T-cell (primary cell): ENCODE measurements at regions not wholly inside any gene's neighbourhood (a gene's known extent, or its start where the extent isn't known, plus 50 kb on each side); places are given as distances from the start of the nearest gene placed in this dataset.
"Not testable (repeated sequence)": the region's sequence is repeated elsewhere in the genome, so short reads cannot be mapped to it uniquely, and the experiment has no call there.

Experiments
- ATAC-seq, 4 experiments: fragments of 200-7000 bp in 3 of 4; fragments of 150-1000 bp in 1 of 4; cut with Tn5 transposase; replicated peaks in 1 of 4; 1 replicate in 3 of 4; 2 replicates in 1 of 4; pipeline ENCODE4 v1.10.0; 2021; ENCODE audit warnings: moderate library complexity in 3 of 4, mild to moderate bottlenecking in 2 of 4, moderate number of reproducible peaks in 1 of 4
- CTCF ChIA-PET, 2 donors: fragments of 300-600 bp; sonication (Branson Sonifier 250); formaldehyde crosslinking; loops; one replicate each; lab custom pipeline; 2022; ENCODE audit warnings: antibody characterized with exemption in 2 of 2; lab: Charles Lee
- POLR2A ChIA-PET, 2 donors: fragments of 300-600 bp; sonication (Branson Sonifier 250); formaldehyde crosslinking; loops; one replicate each; lab custom pipeline; 2022; ENCODE audit warnings: antibody characterized with exemption in 2 of 2; lab: Charles Lee
- DNase-seq, 35 experiments: peaks; one replicate each; pipeline versions ENCODE4 v3.0.0 to v3.0.0-alpha.2; 2013 to 2023
- H3K27ac ChIP-seq: one replicate; pipeline ENCODE4 v1.5.1; 2013; ENCODE audit warnings: low read length
- H3K27me3 ChIP-seq, 2 experiments: replicated peaks in 1 of 2; 1 replicate in 1 of 2; 2 replicates in 1 of 2; pipeline versions ENCODE4 v1.6.1 to v1.7.0; 2013; ENCODE audit warnings: low read length in 1 of 2, mixed read lengths in 1 of 2; ENCODE audit not compliant: control insufficient read depth in 2 of 2, insufficient read depth in 2 of 2; ENCODE audit errors: extremely low read depth in 1 of 2
- H3K36me3 ChIP-seq, 2 donors: 1 replicate in 1 of 2; 2 replicates in 1 of 2; pipeline versions ENCODE4 v1.6.1 to v1.7.0; 2013; ENCODE audit warnings: low read length in 1 of 2; ENCODE audit not compliant: control insufficient read depth in 2 of 2, insufficient read depth in 1 of 2; ENCODE audit errors: extremely low read depth in 1 of 2
- H3K4me1 ChIP-seq, 2 experiments: 1 replicate in 1 of 2; 2 replicates in 1 of 2; pipeline versions ENCODE4 v1.6.1 to v1.7.0; 2013; ENCODE audit warnings: low read length in 2 of 2, mixed read lengths in 1 of 2; ENCODE audit not compliant: insufficient read depth in 2 of 2, control insufficient read depth in 1 of 2; ENCODE audit errors: extremely low read depth in 1 of 2
- H3K4me3 ChIP-seq, 2 donors: 1 replicate in 1 of 2; 2 replicates in 1 of 2; pipeline versions ENCODE4 v1.5.1 to v1.7.0; 2013; ENCODE audit warnings: mild to moderate bottlenecking in 2 of 2, low read length in 1 of 2, moderate library complexity in 1 of 2; ENCODE audit not compliant: control insufficient read depth in 1 of 2; ENCODE audit errors: extremely low read depth in 1 of 2
- H3K9me3 ChIP-seq: 2 replicates; pipeline ENCODE4 v1.7.0; 2013
- H3K27ac Mint-ChIP-seq, 2 donors: one replicate each; pipeline ENCODE4 v1.8.0; 2020 to 2021; ENCODE audit warnings: mild to moderate bottlenecking in 2 of 2, mixed read lengths in 2 of 2
- H3K27me3 Mint-ChIP-seq, 2 donors: one replicate each; pipeline ENCODE4 v1.8.0; 2021 to 2022; ENCODE audit warnings: mixed read lengths in 2 of 2
- H3K36me3 Mint-ChIP-seq: one replicate; pipeline ENCODE4 v1.8.0; 2021; ENCODE audit warnings: mixed read lengths
- H3K4me1 Mint-ChIP-seq, 3 donors: one replicate each; pipeline ENCODE4 v1.8.0; 2020 to 2022; ENCODE audit warnings: mixed read lengths in 3 of 3, mild to moderate bottlenecking in 1 of 3
- H3K4me3 Mint-ChIP-seq, 3 donors: one replicate each; pipeline ENCODE4 v1.8.0; 2020 to 2022; ENCODE audit warnings: mild to moderate bottlenecking in 3 of 3, mixed read lengths in 3 of 3, moderate library complexity in 3 of 3
- H3K9me3 Mint-ChIP-seq, 3 donors: one replicate each; pipeline ENCODE4 v1.8.0; 2020 to 2022; ENCODE audit warnings: mixed read lengths in 3 of 3
- whole genome bisulfite sequencing: methylation state at CpG from one replicate; pipeline ENCODE4 v1.1.5; 2013; ENCODE audit warnings: missing lambda C conversion rate; ENCODE audit not compliant: insufficient coverage; 5-methylcytosine and 5-hydroxymethylcytosine counted together

- CTCF ChIA-PET, H3K27me3 Mint-ChIP-seq, H3K36me3 Mint-ChIP-seq, H3K36me3 ChIP-seq, H3K9me3 ChIP-seq, H3K27ac Mint-ChIP-seq, POLR2A ChIA-PET, H3K9me3 Mint-ChIP-seq, H3K27ac ChIP-seq, H3K27me3 ChIP-seq: not testable (repeated sequence)
- DNase-seq = peak in 21 of 35 experiments; percentile 8 to 68 (median 32)
- Mint-ChIP-seq H3K4me3 (peak overlapping the region in 2 of 3 donors; percentile 61 to 63), H3K4me1 (peaks cover 25 to 35% (median 29%) of the 10 kb centered on the region in 3 donors)
- 28% methylated on average over 19 of the region's 42 CpGs for WGBS
- peak overlapping the region in 1 of 2 donors; percentile 34 for H3K4me3 ChIP-seq
- peaks cover 8 to 12% of the 10 kb centered on the region in 2 experiments for H3K4me1 ChIP-seq
- peak in 3 of 4 experiments; percentile 56 to 85 (median 61) for ATAC-seq
Observed at GRCh38 chr14:106398931-106399331, 872.5 kb downstream of the TMEM121 start.

GRCh38 chr14:106401316-106401715 lies 874.9 kb downstream of the TMEM121 start:
- H3K4me3 Mint-ChIP-seq, CTCF ChIA-PET, POLR2A ChIA-PET, H3K9me3 Mint-ChIP-seq, H3K27me3 Mint-ChIP-seq, H3K36me3 ChIP-seq, H3K27ac Mint-ChIP-seq, H3K27ac ChIP-seq, H3K4me3 ChIP-seq, H3K4me1 ChIP-seq, H3K36me3 Mint-ChIP-seq, ATAC-seq, DNase-seq, H3K27me3 ChIP-seq, H3K9me3 ChIP-seq: not testable (repeated sequence)
- 98% methylated on average over 7 of the region's 46 CpGs for WGBS
- peaks cover 11 to 19% (median 12%) of the 10 kb centered on the region in 3 donors for H3K4me1 Mint-ChIP-seq

- H3K4me1 Mint-ChIP-seq, H3K27me3 Mint-ChIP-seq, H3K9me3 ChIP-seq, H3K36me3 ChIP-seq, H3K27ac Mint-ChIP-seq, H3K4me1 ChIP-seq, H3K27me3 ChIP-seq, H3K4me3 Mint-ChIP-seq, H3K9me3 Mint-ChIP-seq, H3K4me3 ChIP-seq, H3K36me3 Mint-ChIP-seq, H3K27ac ChIP-seq: not testable (repeated sequence)
- 10% methylated on average over 7 of the region's 9 CpGs for WGBS
- ChIA-PET POLR2A (interaction anchor here in 1 of 2 donors (0.6 kb wide), 1 partner anchor 27 kb away, joined by 3 read pairs; no protein-coding TSS in a partner anchor), CTCF (interaction anchor here (1.0 to 1.3 kb wide), 3 partner anchors 10 to 19 kb away, joined by 3 to 4 read pairs (median 4); no protein-coding TSS in a partner anchor)
- ATAC-seq (peak in 2 of 4 experiments; percentile 32 to 46), DNase-seq (peak in 18 of 35 experiments; percentile 5 to 58 (median 29))
Observed at GRCh38 chr14:106410229-106410628, 883.8 kb downstream of the TMEM121 start.

GRCh38 chr14:106414464-106414863 lies 888.1 kb downstream of the TMEM121 start:
- no peak overlapping the region for H3K4me3 ChIP-seq
- Mint-ChIP-seq H3K4me3 (no peak overlapping the region), H3K9me3 (no peaks in the 10 kb centered on the region), H3K36me3 (no peaks in the 10 kb centered on the region), H3K4me1 (peaks cover 6 to 21% (median 9%) of the 10 kb centered on the region in 3 donors), H3K27me3 (peaks cover 0 to 3% of the 10 kb centered on the region in 2 donors), H3K27ac (no peak overlapping the region)
- H3K4me1 ChIP-seq = peaks cover 2 to 3% of the 10 kb centered on the region in 2 experiments
- WGBS = no CpG with 5 or more reads among the region's 1 CpG
- ChIA-PET CTCF (interaction anchor here (0.6 to 1.6 kb wide), 3 partner anchors 22 to 106 kb away, joined by 3 to 4 read pairs (median 4); no protein-coding TSS in a partner anchor), POLR2A (no interaction called here)
- H3K27me3 ChIP-seq = peaks cover 0 to 6% of the 10 kb centered on the region in 2 experiments
- H3K36me3 ChIP-seq = no peaks in the 10 kb centered on the region
- DNase-seq (no peak), ATAC-seq (no peak)
- H3K9me3 ChIP-seq = no peaks in the 10 kb centered on the region
- no peak overlapping the region for H3K27ac ChIP-seq

GRCh38 chr14:106417224-106418049 lies 891.1 kb downstream of the TMEM121 start:
- no peaks in the 10 kb centered on the region for H3K36me3 ChIP-seq
- peak; percentile 38 to 89 (median 76) for DNase-seq
- no peak overlapping the region for H3K4me3 Mint-ChIP-seq
- 63% methylated on average over 9 of the region's 13 CpGs for WGBS
- no peak overlapping the region for H3K4me3 ChIP-seq
- peak in 3 of 4 experiments; percentile 45 to 74 (median 48) for ATAC-seq
- no peaks in the 10 kb centered on the region for H3K9me3 Mint-ChIP-seq
- no peaks in the 10 kb centered on the region for H3K9me3 ChIP-seq
- no peak overlapping the region for H3K27ac ChIP-seq
- H3K36me3 Mint-ChIP-seq = no peaks in the 10 kb centered on the region
- ChIA-PET CTCF (interaction anchor here (0.6 to 2.2 kb wide), 18 partner anchors 19 to 233 kb away, joined by 3 to 6 read pairs (median 4); no protein-coding TSS in a partner anchor), POLR2A (no interaction called here)
- peaks cover 0 to 27% (median 5%) of the 10 kb centered on the region in 3 donors for H3K4me1 Mint-ChIP-seq
- H3K27me3 ChIP-seq = peaks cover 0 to 10% of the 10 kb centered on the region in 2 experiments
- peaks cover 0 to 7% of the 10 kb centered on the region in 2 experiments for H3K4me1 ChIP-seq
- H3K27me3 Mint-ChIP-seq = peaks cover 6 to 10% of the 10 kb centered on the region in 2 donors
- H3K27ac Mint-ChIP-seq = peak overlapping the region in 1 of 2 donors; percentile 52

GRCh38 chr14:106419376-106419965 lies 893.1 kb downstream of the TMEM121 start:
- H3K4me1 Mint-ChIP-seq = peaks cover 0 to 27% (median 5%) of the 10 kb centered on the region in 3 donors
- H3K27me3 ChIP-seq = peaks cover 0 to 10% of the 10 kb centered on the region in 2 experiments
- WGBS = no CpG with 5 or more reads among the region's 5 CpGs
- no peaks in the 10 kb centered on the region for H3K36me3 Mint-ChIP-seq
- CTCF ChIA-PET = interaction anchor here (0.6 to 1.3 kb wide), 8 partner anchors 9 to 200 kb away, joined by 3 to 5 read pairs (median 4); no protein-coding TSS in a partner anchor
- H3K4me3 ChIP-seq = no peak overlapping the region
- H3K36me3 ChIP-seq = no peaks in the 10 kb centered on the region
- no peak overlapping the region for H3K27ac ChIP-seq
- peak in 2 of 4 experiments; percentile 36 to 40 for ATAC-seq
- H3K4me1 ChIP-seq = peaks cover 0 to 7% of the 10 kb centered on the region in 2 experiments
- H3K9me3 Mint-ChIP-seq = no peaks in the 10 kb centered on the region
- peaks cover 6 to 18% of the 10 kb centered on the region in 2 donors for H3K27me3 Mint-ChIP-seq
- no peak overlapping the region for H3K4me3 Mint-ChIP-seq
- DNase-seq = no peak
- no peaks in the 10 kb centered on the region for H3K9me3 ChIP-seq
- POLR2A ChIA-PET = interaction anchor here in 1 of 2 donors (0.8 kb wide), 1 partner anchor 190 kb away, joined by 4 read pairs; no protein-coding TSS in a partner anchor
- H3K27ac Mint-ChIP-seq = peak overlapping the region in 1 of 2 donors; percentile 44
